ENCODE measurements at regions not wholly inside any gene's neighbourhood (a gene's known extent, or its start where the extent isn't known, plus 50 kb on each side); places are given as distances from the start of the nearest gene placed in this dataset.

DNA sequence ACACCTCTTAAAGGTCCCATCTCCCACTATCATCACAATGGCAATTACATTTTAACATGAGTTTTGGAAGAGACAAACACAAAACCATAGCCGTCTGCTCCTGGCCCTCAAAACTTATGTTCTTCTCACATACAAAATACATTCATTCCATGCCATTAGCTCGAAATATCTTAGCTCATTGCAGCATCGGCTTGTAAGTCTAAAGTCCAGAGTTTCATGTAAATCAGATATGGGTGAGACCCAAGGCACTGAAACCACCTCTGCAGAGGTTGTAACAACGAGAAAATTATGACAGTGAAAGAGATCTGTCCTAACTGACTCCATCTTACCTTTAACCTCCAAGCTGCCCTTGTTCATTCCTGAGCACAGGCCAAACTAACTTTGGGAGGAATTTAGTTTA is 635.0 kb upstream of the SPRY2 start:
- H3K4me3 ChIP-seq (ENCODE audit: low read depth, low read length, poor library complexity, severe bottlenecking), result no peak overlapping the region
- no peaks in the 10 kb centered on the region for H3K9me2 ChIP-seq (ENCODE audit: insufficient read depth, low read length)
- no peaks in the 10 kb centered on the region for H3K4me1 ChIP-seq (ENCODE audit: insufficient read depth, low read length, poor library complexity, severe bottlenecking)
- no peaks in the 10 kb centered on the region for H3K9me3 ChIP-seq (ENCODE audit: low read length)
- no peaks in the 10 kb centered on the region for H3K79me2 ChIP-seq (ENCODE audit: insufficient read depth, low read depth, low read length)
- TF ChIP-seq EZH2phosphoT487 (IDR thresholded peaks at IDR 0.05; ENCODE audit: borderline replicate concordance, low read depth, low read length), result no peak
- TF ChIP-seq, protein P1, sequence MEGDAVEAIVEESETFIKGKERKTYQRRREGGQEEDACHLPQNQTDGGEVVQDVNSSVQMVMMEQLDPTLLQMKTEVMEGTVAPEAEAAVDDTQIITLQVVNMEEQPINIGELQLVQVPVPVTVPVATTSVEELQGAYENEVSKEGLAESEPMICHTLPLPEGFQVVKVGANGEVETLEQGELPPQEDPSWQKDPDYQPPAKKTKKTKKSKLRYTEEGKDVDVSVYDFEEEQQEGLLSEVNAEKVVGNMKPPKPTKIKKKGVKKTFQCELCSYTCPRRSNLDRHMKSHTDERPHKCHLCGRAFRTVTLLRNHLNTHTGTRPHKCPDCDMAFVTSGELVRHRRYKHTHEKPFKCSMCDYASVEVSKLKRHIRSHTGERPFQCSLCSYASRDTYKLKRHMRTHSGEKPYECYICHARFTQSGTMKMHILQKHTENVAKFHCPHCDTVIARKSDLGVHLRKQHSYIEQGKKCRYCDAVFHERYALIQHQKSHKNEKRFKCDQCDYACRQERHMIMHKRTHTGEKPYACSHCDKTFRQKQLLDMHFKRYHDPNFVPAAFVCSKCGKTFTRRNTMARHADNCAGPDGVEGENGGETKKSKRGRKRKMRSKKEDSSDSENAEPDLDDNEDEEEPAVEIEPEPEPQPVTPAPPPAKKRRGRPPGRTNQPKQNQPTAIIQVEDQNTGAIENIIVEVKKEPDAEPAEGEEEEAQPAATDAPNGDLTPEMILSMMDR (conservative IDR thresholded peaks at IDR 0.05; ENCODE audit: low read length), result no peak
- intact Hi-C loops (cut with micrococcal nuclease; ENCODE audit: unreplicated experiment), result loop anchor here (5.0 kb wide), 1 partner anchor 41 kb away; no protein-coding TSS in a partner anchor
- POLR2A ChIA-PET, result no interaction called here
- H3K4me2 ChIP-seq (ENCODE audit: low read length), result no peak overlapping the region
- no peak overlapping the region for H3K27ac ChIP-seq (ENCODE audit: low read depth, low read length, poor library complexity, severe bottlenecking)
- no peak overlapping the region for H2AFZ ChIP-seq (ENCODE audit: low read length)
- BruUV-seq (replicated peaks), result no TSS peak
- no peaks in the 10 kb centered on the region for H4K20me1 ChIP-seq (ENCODE audit: insufficient read depth, low read length)
- CTCF ChIA-PET (ENCODE audit: unreplicated experiment), result no interaction called here
- H3K36me3 ChIP-seq (ENCODE audit: insufficient read depth, low read length), result no peaks in the 10 kb centered on the region
- DNase-seq (ENCODE audit: low spot score), result no peak

DNA sequence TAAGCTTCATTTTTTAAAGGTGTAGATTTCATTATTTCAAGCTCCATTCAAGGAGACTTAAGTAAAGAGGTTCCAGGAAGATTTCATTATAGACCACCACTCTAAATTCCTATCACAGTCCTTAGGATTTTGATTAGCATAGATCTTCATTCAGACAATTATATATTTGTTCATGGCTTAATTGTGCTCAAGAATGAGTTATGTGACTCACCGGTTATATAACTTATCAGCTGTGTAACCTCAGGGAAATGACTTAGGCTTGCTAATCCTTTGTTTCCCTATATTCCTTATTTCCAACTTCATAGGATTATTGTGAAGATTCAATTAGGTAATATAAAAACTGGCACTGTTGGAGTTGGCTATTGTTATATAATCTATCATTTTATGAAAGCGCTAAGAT is 632.8 kb upstream of the SPRY2 start:
- BruUV-seq (replicated peaks), result no TSS peak
- TF ChIP-seq EZH2phosphoT487 (IDR thresholded peaks at IDR 0.05; ENCODE audit: borderline replicate concordance, low read depth, low read length), result no peak
- TF ChIP-seq, protein P1 (conservative IDR thresholded peaks at IDR 0.05; ENCODE audit: low read length), result no peak

DNA sequence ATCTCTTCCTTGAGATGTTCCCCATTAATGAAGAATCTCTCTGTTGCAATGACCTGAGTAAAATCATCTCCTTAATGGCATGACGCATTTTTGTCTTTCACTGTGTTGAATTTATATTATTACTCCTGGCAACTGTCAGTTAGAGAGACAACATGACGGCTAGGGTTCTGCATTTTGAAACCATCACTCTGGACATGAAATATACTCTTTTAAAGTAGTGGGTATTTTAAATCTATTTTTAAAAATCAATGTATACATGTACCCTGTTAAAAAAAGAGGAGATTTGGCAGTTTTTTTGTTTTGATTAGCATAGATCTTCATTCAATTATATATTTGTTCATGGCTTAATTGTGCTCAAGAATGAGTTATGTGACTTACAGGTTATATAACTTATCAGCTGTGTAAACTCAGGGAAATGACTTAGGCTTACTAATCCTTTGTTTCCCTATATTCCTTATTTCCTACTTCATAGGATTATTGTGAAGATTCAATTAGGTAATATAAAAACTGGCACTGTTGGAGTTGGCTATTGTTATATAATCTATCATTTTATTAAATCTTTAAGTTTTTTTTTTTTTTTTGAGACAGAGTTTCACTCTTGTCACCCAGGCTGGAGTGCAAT is 632.0 kb upstream of the SPRY2 start:
- no peak for TF ChIP-seq EZH2phosphoT487 (IDR thresholded peaks at IDR 0.05; ENCODE audit: borderline replicate concordance, low read depth, low read length)
- TF ChIP-seq, protein P1 (conservative IDR thresholded peaks at IDR 0.05; ENCODE audit: low read length), result no peak
- Histone ChIP-seq H3K9me3 (ENCODE audit: low read length) (no peaks in the 10 kb centered on the region), H3K27ac (ENCODE audit: low read depth, low read length, poor library complexity, severe bottlenecking) (no peak overlapping the region), H3K79me2 (ENCODE audit: insufficient read depth, low read depth, low read length) (no peaks in the 10 kb centered on the region), H3K4me1 (ENCODE audit: insufficient read depth, low read length, poor library complexity, severe bottlenecking) (no peaks in the 10 kb centered on the region), H4K20me1 (ENCODE audit: insufficient read depth, low read length) (no peaks in the 10 kb centered on the region), H3K36me3 (ENCODE audit: insufficient read depth, low read length) (no peaks in the 10 kb centered on the region), H3K9me2 (ENCODE audit: insufficient read depth, low read length) (no peaks in the 10 kb centered on the region), H3K4me2 (ENCODE audit: low read length) (no peak overlapping the region), H2AFZ (ENCODE audit: low read length) (no peak overlapping the region), H3K4me3 (ENCODE audit: low read depth, low read length, poor library complexity, severe bottlenecking) (no peak overlapping the region)
- ChIA-PET CTCF (ENCODE audit: unreplicated experiment) (no interaction called here), POLR2A (no interaction called here)
- no peak for DNase-seq (ENCODE audit: low spot score)
- intact Hi-C loops (cut with micrococcal nuclease; ENCODE audit: unreplicated experiment), result no loop called here
- no TSS peak for BruUV-seq (replicated peaks)

More for the DNA sequence above, 632.8 kb upstream of the SPRY2 start:
- ChIA-PET CTCF (ENCODE audit: unreplicated experiment) (no interaction called here), POLR2A (no interaction called here)
- H3K9me2 ChIP-seq (ENCODE audit: insufficient read depth, low read length), result no peaks in the 10 kb centered on the region
- no peak overlapping the region for H3K4me2 ChIP-seq (ENCODE audit: low read length)
- no peaks in the 10 kb centered on the region for H3K9me3 ChIP-seq (ENCODE audit: low read length)
- no peaks in the 10 kb centered on the region for H3K36me3 ChIP-seq (ENCODE audit: insufficient read depth, low read length)
- DNase-seq (ENCODE audit: low spot score), result no peak
- no peaks in the 10 kb centered on the region for H3K79me2 ChIP-seq (ENCODE audit: insufficient read depth, low read depth, low read length)
- no peak overlapping the region for H2AFZ ChIP-seq (ENCODE audit: low read length)
- no peaks in the 10 kb centered on the region for H3K4me1 ChIP-seq (ENCODE audit: insufficient read depth, low read length, poor library complexity, severe bottlenecking)
- no peaks in the 10 kb centered on the region for H4K20me1 ChIP-seq (ENCODE audit: insufficient read depth, low read length)
- H3K27ac ChIP-seq (ENCODE audit: low read depth, low read length, poor library complexity, severe bottlenecking), result no peak overlapping the region
- H3K4me3 ChIP-seq (ENCODE audit: low read depth, low read length, poor library complexity, severe bottlenecking), result no peak overlapping the region
- intact Hi-C loops (cut with micrococcal nuclease; ENCODE audit: unreplicated experiment), result no loop called here
